HepG2 (cell line): ENCODE measurements at regions not wholly inside any gene's neighbourhood (a gene's known extent, or its start where the extent isn't known, plus 50 kb on each side); places are given as distances from the start of the nearest gene placed in this dataset.

Experiments
- ARNT ChIP-seq: fragments of 450-650 bp; IDR thresholded peaks from 2 replicates; pipeline ENCODE4 v1.6.1; 2017
- GLI4 ChIP-seq: sonication (generic); formaldehyde crosslinking; IDR thresholded peaks from 2 replicates; pipeline ENCODE4 v1.5.1; 2020; ENCODE audit warnings: missing genetic modification reagents, mild to moderate bottlenecking, moderate library complexity, borderline replicate concordance
- MAZ ChIP-seq, 2 experiments: sonication (generic) in 1 of 2; formaldehyde crosslinking in 1 of 2; IDR thresholded peaks; 2 replicates each; pipeline versions ENCODE4 v1.5.0 to v1.6.1; 2012 to 2020; ENCODE audit warnings: low read depth in 2 of 2, mild to moderate bottlenecking in 2 of 2, borderline replicate concordance in 1 of 2, improper control_type of control experiment in 1 of 2, low read length in 1 of 2, missing genetic modification reagents in 1 of 2, moderate library complexity in 1 of 2
- MEIS1 ChIP-seq: sonication (generic); formaldehyde crosslinking; IDR thresholded peaks from 2 replicates; pipeline ENCODE4 v1.9.0; 2021; ENCODE audit warnings: mild to moderate bottlenecking, missing genetic modification reagents, moderate library complexity, borderline replicate concordance
- MTF1 ChIP-seq: sonication (generic); formaldehyde crosslinking; IDR thresholded peaks from 2 replicates; pipeline ENCODE4 v1.5.0; 2020; ENCODE audit warnings: missing genetic modification reagents
- NR2F2 ChIP-seq: IDR thresholded peaks from 2 replicates; pipeline ENCODE4 v1.6.1; 2012; ENCODE audit warnings: low read depth, inconsistent platforms, borderline replicate concordance
- NR3C1 ChIP-seq: sonication (generic); formaldehyde crosslinking; IDR thresholded peaks from 2 replicates; pipeline ENCODE4 v1.4.0; 2020; ENCODE audit warnings: missing genetic modification reagents
- POLR2A ChIP-seq, 2 experiments: IDR thresholded peaks; 2 replicates each; pipeline ENCODE4 v1.6.1; 2011; ENCODE audit warnings: low read depth in 2 of 2, low read length in 2 of 2, mild to moderate bottlenecking in 1 of 2, moderate library complexity in 1 of 2; ENCODE audit not compliant: insufficient read depth in 1 of 2
- SP1 ChIP-seq, 2 experiments: fragments of 450-650 bp in 1 of 2; sonication (generic) in 1 of 2; formaldehyde crosslinking in 1 of 2; IDR thresholded peaks; 2 replicates each; pipeline versions ENCODE4 v1.4.0 to v1.6.1; 2016 to 2020; ENCODE audit warnings: missing genetic modification reagents in 1 of 2
- ZNF138 ChIP-seq: sonication (generic); formaldehyde crosslinking; IDR thresholded peaks from 2 replicates; pipeline ENCODE4 v1.5.0; 2020; ENCODE audit warnings: mild to moderate bottlenecking, low read depth, missing genetic modification reagents
- ZSCAN25 ChIP-seq: sonication (generic); formaldehyde crosslinking; IDR thresholded peaks from 2 replicates; pipeline ENCODE4 v1.8.0; 2022; ENCODE audit warnings: mild to moderate bottlenecking, missing genetic modification reagents
- TF ChIP-seq, protein P1 (sequence below): sonication (generic); formaldehyde crosslinking; IDR thresholded peaks from 2 replicates; pipeline ENCODE4 v1.5.0; 2020; ENCODE audit warnings: mild to moderate bottlenecking, missing genetic modification reagents, moderate library complexity
- TF ChIP-seq, protein P2 (sequence below): sonication (generic); formaldehyde crosslinking; IDR thresholded peaks from 2 replicates; pipeline ENCODE4 v1.4.0; 2020; ENCODE audit warnings: mild to moderate bottlenecking, missing genetic modification reagents, borderline replicate concordance
- TF ChIP-seq, protein P3 (sequence below): sonication (generic); formaldehyde crosslinking; conservative IDR thresholded peaks from 2 replicates; pipeline ENCODE4 v1.4.0; 2020; ENCODE audit warnings: missing genetic modification reagents

DNA sequence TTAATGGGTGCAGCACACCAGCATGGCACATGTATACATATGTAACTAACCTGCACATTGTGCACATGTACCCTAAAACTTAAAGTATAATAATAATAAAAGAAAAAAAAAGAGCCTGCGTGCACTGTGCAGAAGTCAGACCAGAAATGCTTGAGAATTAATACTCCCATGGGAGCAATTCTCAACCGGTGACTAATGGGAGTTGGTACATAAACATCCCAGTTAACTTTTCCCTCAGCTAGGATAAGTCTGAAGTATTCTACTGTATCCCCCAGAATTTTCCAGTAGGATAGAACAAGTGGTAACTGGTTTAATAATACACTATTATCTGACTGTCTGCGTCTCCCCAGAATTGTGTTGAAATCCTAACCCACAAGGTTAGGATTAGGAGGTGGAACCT lies 113.6 kb upstream of the COL5A2 start:
- TF ChIP-seq, protein P1, sequence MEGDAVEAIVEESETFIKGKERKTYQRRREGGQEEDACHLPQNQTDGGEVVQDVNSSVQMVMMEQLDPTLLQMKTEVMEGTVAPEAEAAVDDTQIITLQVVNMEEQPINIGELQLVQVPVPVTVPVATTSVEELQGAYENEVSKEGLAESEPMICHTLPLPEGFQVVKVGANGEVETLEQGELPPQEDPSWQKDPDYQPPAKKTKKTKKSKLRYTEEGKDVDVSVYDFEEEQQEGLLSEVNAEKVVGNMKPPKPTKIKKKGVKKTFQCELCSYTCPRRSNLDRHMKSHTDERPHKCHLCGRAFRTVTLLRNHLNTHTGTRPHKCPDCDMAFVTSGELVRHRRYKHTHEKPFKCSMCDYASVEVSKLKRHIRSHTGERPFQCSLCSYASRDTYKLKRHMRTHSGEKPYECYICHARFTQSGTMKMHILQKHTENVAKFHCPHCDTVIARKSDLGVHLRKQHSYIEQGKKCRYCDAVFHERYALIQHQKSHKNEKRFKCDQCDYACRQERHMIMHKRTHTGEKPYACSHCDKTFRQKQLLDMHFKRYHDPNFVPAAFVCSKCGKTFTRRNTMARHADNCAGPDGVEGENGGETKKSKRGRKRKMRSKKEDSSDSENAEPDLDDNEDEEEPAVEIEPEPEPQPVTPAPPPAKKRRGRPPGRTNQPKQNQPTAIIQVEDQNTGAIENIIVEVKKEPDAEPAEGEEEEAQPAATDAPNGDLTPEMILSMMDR (CRISPR knock-in tag), result no peak
- TF ChIP-seq ARNT (no peak), NR3C1 (CRISPR knock-in tag) (no peak), MAZ (IDR thresholded peaks at IDR 0.05; ENCODE audit: borderline replicate concordance, low read depth, low read length) (no peak), MAZ (CRISPR knock-in tag; IDR thresholded peaks at IDR 0.05; ENCODE audit: low read depth) (no peak), POLR2A (IDR thresholded peaks at IDR 0.05; ENCODE audit: insufficient read depth in 1 of 2, low read depth in 2 of 2, low read length in 2 of 2) (no peak), ZSCAN25 (CRISPR knock-in tag) (no peak), NR2F2 (no peak), MEIS1 (no peak), GLI4 (CRISPR knock-in tag) (no peak), MTF1 (CRISPR knock-in tag) (no peak), ZNF138 (CRISPR knock-in tag) (no peak), SP1 (IDR thresholded peaks at IDR 0.05) (no peak), SP1 (CRISPR knock-in tag; IDR thresholded peaks at IDR 0.05) (no peak)
- TF ChIP-seq, protein P2, sequence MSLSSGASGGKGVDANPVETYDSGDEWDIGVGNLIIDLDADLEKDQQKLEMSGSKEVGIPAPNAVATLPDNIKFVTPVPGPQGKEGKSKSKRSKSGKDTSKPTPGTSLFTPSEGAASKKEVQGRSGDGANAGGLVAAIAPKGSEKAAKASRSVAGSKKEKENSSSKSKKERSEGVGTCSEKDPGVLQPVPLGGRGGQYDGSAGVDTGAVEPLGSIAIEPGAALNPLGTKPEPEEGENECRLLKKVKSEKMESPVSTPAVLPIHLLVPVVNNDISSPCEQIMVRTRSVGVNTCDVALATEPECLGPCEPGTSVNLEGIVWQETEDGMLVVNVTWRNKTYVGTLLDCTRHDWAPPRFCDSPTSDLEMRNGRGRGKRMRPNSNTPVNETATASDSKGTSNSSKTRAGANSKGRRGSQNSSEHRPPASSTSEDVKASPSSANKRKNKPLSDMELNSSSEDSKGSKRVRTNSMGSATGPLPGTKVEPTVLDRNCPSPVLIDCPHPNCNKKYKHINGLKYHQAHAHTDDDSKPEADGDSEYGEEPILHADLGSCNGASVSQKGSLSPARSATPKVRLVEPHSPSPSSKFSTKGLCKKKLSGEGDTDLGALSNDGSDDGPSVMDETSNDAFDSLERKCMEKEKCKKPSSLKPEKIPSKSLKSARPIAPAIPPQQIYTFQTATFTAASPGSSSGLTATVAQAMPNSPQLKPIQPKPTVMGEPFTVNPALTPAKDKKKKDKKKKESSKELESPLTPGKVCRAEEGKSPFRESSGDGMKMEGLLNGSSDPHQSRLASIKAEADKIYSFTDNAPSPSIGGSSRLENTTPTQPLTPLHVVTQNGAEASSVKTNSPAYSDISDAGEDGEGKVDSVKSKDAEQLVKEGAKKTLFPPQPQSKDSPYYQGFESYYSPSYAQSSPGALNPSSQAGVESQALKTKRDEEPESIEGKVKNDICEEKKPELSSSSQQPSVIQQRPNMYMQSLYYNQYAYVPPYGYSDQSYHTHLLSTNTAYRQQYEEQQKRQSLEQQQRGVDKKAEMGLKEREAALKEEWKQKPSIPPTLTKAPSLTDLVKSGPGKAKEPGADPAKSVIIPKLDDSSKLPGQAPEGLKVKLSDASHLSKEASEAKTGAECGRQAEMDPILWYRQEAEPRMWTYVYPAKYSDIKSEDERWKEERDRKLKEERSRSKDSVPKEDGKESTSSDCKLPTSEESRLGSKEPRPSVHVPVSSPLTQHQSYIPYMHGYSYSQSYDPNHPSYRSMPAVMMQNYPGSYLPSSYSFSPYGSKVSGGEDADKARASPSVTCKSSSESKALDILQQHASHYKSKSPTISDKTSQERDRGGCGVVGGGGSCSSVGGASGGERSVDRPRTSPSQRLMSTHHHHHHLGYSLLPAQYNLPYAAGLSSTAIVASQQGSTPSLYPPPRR (CRISPR knock-in tag), result no peak
- TF ChIP-seq, protein P3, sequence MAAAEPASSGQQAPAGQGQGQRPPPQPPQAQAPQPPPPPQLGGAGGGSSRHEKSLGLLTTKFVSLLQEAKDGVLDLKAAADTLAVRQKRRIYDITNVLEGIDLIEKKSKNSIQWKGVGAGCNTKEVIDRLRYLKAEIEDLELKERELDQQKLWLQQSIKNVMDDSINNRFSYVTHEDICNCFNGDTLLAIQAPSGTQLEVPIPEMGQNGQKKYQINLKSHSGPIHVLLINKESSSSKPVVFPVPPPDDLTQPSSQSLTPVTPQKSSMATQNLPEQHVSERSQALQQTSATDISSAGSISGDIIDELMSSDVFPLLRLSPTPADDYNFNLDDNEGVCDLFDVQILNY (CRISPR knock-in tag), result no peak
